IMR-90 (cell line): ENCODE measurements at regions not wholly inside any gene's neighbourhood (a gene's known extent, or its start where the extent isn't known, plus 50 kb on each side); places are given as distances from the start of the nearest gene placed in this dataset.

Experiments used
- CHD1 ChIP-seq: IDR thresholded peaks from 2 replicates; pipeline ENCODE4 v1.6.1; 2012; ENCODE audit warnings: low read depth, low read length, improper control_type of control experiment
- MAFK ChIP-seq: IDR thresholded peaks from 2 replicates; pipeline ENCODE4 v1.6.1; 2012; ENCODE audit warnings: low read depth, low read length, improper control_type of control experiment
- MAZ ChIP-seq: IDR thresholded peaks from 2 replicates; pipeline ENCODE4 v1.6.1; 2012; ENCODE audit warnings: low read depth, mild to moderate bottlenecking, low read length, improper control_type of control experiment, moderate library complexity, borderline replicate concordance
- POLR2A ChIP-seq: IDR thresholded peaks from 2 replicates; pipeline ENCODE4 v1.6.1; 2012; ENCODE audit warnings: mild to moderate bottlenecking, low read depth, low read length
- RAD21 ChIP-seq: IDR thresholded peaks from 2 replicates; pipeline ENCODE4 v1.6.1; 2012; ENCODE audit warnings: low read length, improper control_type of control experiment
- RCOR1 ChIP-seq: IDR thresholded peaks from 2 replicates; pipeline ENCODE4 v1.6.1; 2012; ENCODE audit warnings: mild to moderate bottlenecking, low read length, improper control_type of control experiment; ENCODE audit not compliant: insufficient replicate concordance
- SMC3 ChIP-seq: fragments of 150-350 bp; IDR thresholded peaks from 2 replicates; pipeline ENCODE4 v1.6.1; 2016; ENCODE audit warnings: low read depth, mild to moderate bottlenecking, antibody characterized with exemption, low read length, moderate library complexity
- TF ChIP-seq, protein P1 (sequence below): conservative IDR thresholded peaks from 2 replicates; pipeline ENCODE4 v1.5.1; 2012; ENCODE audit warnings: mild to moderate bottlenecking, low read depth, low read length, improper control_type of control experiment
- TF ChIP-seq, protein P2 (sequence below): fragments of 150-350 bp; IDR thresholded peaks from 2 replicates; pipeline ENCODE4 v1.6.1; 2017; ENCODE audit warnings: mild to moderate bottlenecking, antibody characterized with exemption, low read length, low read depth

DNA sequence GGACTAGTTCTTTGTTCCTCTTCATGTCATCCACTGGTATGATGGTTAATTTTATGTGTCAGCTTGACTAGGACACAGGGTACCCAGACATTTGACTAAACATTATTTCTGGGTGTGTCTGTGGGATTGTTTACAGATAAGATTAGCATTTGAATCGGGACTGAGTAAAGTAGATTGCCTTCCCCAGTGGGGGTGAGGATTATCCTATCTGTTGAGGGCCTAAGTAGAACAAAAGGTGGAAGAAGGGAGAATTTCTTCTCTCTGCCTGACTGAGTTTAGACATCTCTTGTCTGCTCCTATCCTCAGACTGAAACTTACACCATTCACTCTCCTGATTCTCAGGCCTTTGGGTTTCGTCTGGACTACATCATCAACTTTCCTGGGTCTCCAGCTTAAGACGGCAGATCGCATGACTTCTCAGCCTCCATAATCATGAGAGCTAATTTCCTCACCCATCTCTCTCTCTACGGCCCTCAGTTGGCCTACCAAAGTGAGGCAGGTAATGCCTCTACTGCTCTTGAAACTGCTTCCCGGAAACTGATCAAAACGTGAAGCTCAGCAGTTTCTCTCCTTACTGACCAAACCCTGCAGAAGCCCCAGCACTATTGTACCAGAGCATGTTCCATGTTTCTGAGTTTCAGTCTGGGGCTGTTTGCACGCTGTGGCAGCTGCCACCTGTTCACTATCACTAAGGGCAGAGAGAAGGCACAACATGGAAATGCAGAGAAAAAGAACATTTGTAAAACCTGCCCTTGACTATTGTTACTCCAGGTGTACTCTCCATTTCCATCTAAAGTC, 95.4 kb downstream of the NXPE2 start:
- TF ChIP-seq, protein P1, sequence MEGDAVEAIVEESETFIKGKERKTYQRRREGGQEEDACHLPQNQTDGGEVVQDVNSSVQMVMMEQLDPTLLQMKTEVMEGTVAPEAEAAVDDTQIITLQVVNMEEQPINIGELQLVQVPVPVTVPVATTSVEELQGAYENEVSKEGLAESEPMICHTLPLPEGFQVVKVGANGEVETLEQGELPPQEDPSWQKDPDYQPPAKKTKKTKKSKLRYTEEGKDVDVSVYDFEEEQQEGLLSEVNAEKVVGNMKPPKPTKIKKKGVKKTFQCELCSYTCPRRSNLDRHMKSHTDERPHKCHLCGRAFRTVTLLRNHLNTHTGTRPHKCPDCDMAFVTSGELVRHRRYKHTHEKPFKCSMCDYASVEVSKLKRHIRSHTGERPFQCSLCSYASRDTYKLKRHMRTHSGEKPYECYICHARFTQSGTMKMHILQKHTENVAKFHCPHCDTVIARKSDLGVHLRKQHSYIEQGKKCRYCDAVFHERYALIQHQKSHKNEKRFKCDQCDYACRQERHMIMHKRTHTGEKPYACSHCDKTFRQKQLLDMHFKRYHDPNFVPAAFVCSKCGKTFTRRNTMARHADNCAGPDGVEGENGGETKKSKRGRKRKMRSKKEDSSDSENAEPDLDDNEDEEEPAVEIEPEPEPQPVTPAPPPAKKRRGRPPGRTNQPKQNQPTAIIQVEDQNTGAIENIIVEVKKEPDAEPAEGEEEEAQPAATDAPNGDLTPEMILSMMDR = no peak
- TF ChIP-seq CHD1 (no peak), RCOR1 (no peak), POLR2A (no peak), MAFK (no peak), RAD21 (no peak), SMC3 (no peak), MAZ (no peak)
- TF ChIP-seq, protein P2, sequence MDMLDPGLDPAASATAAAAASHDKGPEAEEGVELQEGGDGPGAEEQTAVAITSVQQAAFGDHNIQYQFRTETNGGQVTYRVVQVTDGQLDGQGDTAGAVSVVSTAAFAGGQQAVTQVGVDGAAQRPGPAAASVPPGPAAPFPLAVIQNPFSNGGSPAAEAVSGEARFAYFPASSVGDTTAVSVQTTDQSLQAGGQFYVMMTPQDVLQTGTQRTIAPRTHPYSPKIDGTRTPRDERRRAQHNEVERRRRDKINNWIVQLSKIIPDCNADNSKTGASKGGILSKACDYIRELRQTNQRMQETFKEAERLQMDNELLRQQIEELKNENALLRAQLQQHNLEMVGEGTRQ = no peak
